ENCODE measurements at regions not wholly inside any gene's neighbourhood (a gene's known extent, or its start where the extent isn't known, plus 50 kb on each side); places are given as distances from the start of the nearest gene placed in this dataset.

DNA sequence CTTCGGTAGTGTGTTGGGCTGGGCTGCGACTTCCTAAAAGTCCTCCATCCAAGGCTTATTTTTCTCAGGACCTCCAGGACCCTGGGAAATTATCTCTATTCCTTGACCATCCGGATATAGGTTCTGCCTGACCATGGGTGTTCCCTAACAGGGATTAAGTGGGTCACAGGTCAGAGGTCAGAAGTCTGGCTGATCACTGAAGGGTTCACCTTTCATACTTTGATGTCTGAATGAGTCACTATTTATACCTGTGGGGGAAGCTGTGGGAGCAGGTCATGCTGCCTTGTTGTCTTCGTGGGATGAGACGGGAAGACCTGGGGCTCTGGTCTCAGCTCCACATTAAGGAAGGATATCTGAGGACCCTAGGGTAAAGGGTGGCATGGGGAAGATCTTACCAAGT, 65.0 kb upstream of the ETV3 start:
- no peak for TF ChIP-seq ZNF70 (CRISPR knock-in tag; IDR thresholded peaks at IDR 0.05)
- no peak for TF ChIP-seq PPARA (CRISPR knock-in tag; IDR thresholded peaks at IDR 0.05; ENCODE audit: borderline replicate concordance)
- TF ChIP-seq OSR1 (CRISPR knock-in tag; IDR thresholded peaks at IDR 0.05): no peak
- TF ChIP-seq ESRRG (CRISPR knock-in tag; IDR thresholded peaks at IDR 0.05): no peak
- no peak for TF ChIP-seq TSHZ2 (CRISPR knock-in tag; IDR thresholded peaks at IDR 0.05)
- no peak for TF ChIP-seq POU6F1 (CRISPR knock-in tag; IDR thresholded peaks at IDR 0.05; ENCODE audit: borderline replicate concordance, low read depth)
- no peak for TF ChIP-seq ZNF565 (CRISPR knock-in tag; conservative IDR thresholded peaks at IDR 0.05; ENCODE audit: low read depth)

All from SK-N-SH treated with all-trans-retinoic acid at 6 μM for 48 hours (cell line).